ENCODE measurements at regions not wholly inside any gene's neighbourhood (a gene's known extent, or its start where the extent isn't known, plus 50 kb on each side); places are given as distances from the start of the nearest gene placed in this dataset.

GRCh38 chr5:175035882-175036533 is 311.6 kb downstream of the MSX2 start:
- DNase-seq (ENCODE audit: low read depth in 2 of 2), result no peak

- DNase-seq (ENCODE audit: low read depth in 2 of 2), result no peak
Measured at GRCh38 chr5:175034924-175035323, 310.5 kb downstream of the MSX2 start.

GRCh38 chr5:175032741-175033151 is 308.4 kb downstream of the MSX2 start:
- no peak for DNase-seq (ENCODE audit: low read depth in 2 of 2)

GRCh38 chr5:175032013-175032412 is 307.6 kb downstream of the MSX2 start:
- no peak for DNase-seq (ENCODE audit: low read depth in 2 of 2)

GRCh38 chr5:175027390-175027789 is 303.0 kb downstream of the MSX2 start:
- DNase-seq (ENCODE audit: low read depth in 2 of 2), result no peak

- no peak for DNase-seq (ENCODE audit: low read depth in 2 of 2)
Measured at GRCh38 chr5:175025077-175025476, 300.7 kb downstream of the MSX2 start.

GRCh38 chr5:175021841-175022625 is 297.7 kb downstream of the MSX2 start:
- no peak for DNase-seq (ENCODE audit: low read depth in 2 of 2)

GRCh38 chr5:175021321-175021720 is 296.9 kb downstream of the MSX2 start:
- DNase-seq (ENCODE audit: low read depth in 2 of 2), result no peak

- DNase-seq (ENCODE audit: low read depth in 2 of 2), result no peak
Measured at GRCh38 chr5:175015028-175015685, 290.8 kb downstream of the MSX2 start.

GRCh38 chr5:175013251-175013650 is 288.9 kb downstream of the MSX2 start:
- DNase-seq (ENCODE audit: low read depth in 2 of 2), result no peak

- no peak for DNase-seq (ENCODE audit: low read depth in 2 of 2)
Measured at GRCh38 chr5:175012267-175012666, 287.9 kb downstream of the MSX2 start.

- DNase-seq (ENCODE audit: low read depth in 2 of 2), result no peak
Measured at GRCh38 chr5:175003531-175003930, 279.1 kb downstream of the MSX2 start.

GRCh38 chr5:175001876-175002645 is 277.7 kb downstream of the MSX2 start:
- no peak for DNase-seq (ENCODE audit: low read depth in 2 of 2)

- DNase-seq (ENCODE audit: low read depth in 2 of 2), result no peak
Measured at GRCh38 chr5:175001311-175001710, 276.9 kb downstream of the MSX2 start.

- DNase-seq (ENCODE audit: low read depth in 2 of 2), result no peak
Measured at GRCh38 chr5:174999581-174999980, 275.2 kb downstream of the MSX2 start.

- no peak for DNase-seq (ENCODE audit: low read depth in 2 of 2)
Measured at GRCh38 chr5:174998131-174998730, 273.8 kb downstream of the MSX2 start.

- DNase-seq (ENCODE audit: low read depth in 2 of 2), result no peak
Measured at GRCh38 chr5:174997688-174998087, 273.3 kb downstream of the MSX2 start.

- DNase-seq (ENCODE audit: low read depth in 2 of 2), result no peak
Measured at GRCh38 chr5:174996941-174997340, 272.6 kb downstream of the MSX2 start.

- DNase-seq (ENCODE audit: low read depth in 2 of 2), result no peak
Measured at GRCh38 chr5:174995827-174996226, 271.4 kb downstream of the MSX2 start.

GRCh38 chr5:174991847-174992246 is 267.5 kb downstream of the MSX2 start:
- DNase-seq (ENCODE audit: low read depth in 2 of 2), result no peak

GRCh38 chr5:174990909-174991308 is 266.5 kb downstream of the MSX2 start:
- DNase-seq (ENCODE audit: low read depth in 2 of 2), result no peak
